Non-pigmented ciliary epithelial cell (primary cell): ENCODE measurements at regions not wholly inside any gene's neighbourhood (a gene's known extent, or its start where the extent isn't known, plus 50 kb on each side); places are given as distances from the start of the nearest gene placed in this dataset.
"Not testable (repeated sequence)": the region's sequence is repeated elsewhere in the genome, so short reads cannot be mapped to it uniquely, and the experiment has no call there.

Experiments
- DNase-seq: peaks from one replicate; pipeline ENCODE4 v3.0.0-alpha.2; 2010; ENCODE audit warnings: low read depth

- DNase-seq, result no peak
Measured at GRCh38 chr6:845101-845500, 152.2 kb upstream of the EXOC2 start.

- DNase-seq, result no peak
Measured at GRCh38 chr6:842141-842540, 149.2 kb upstream of the EXOC2 start.

DNA sequence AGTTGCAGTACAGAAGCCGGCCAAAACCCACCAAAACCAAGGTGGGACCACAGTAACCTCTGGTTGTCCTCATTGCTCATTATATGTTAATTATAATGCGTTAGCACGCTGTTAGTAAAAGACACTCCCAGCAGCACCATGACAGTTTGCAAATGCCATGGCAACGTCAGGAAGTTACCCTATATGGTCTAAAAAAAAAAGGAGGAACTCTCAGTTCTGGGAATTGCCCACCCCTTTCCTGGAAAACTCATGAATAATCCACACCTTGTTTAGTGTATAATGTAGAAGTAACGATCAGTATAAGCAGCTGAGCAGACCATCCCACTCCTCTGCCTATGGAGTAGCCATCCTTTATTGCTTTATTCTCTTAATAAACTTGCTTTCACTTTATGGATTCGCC is 148.6 kb upstream of the EXOC2 start:
- DNase-seq, result no peak

DNA sequence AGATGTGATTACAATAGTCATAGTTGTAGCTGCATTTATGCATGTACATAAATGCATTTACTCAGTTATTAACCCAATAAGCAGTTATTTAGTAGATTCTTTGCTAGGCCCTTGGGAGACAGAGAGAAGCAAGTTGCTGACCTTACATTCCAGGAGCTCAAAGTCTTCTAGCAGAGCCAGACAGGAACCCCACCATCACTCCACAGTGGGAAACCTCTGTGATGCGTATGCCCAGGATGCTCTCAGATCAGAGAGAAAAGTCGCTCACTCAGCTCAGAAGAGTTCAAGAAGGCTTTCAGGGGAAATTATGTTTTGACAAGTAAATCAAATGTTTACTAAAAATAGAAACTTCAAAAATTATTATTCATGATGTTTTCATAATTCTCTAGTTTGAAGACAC is 146.3 kb upstream of the EXOC2 start:
- no peak for DNase-seq

- no peak for DNase-seq
Measured at GRCh38 chr6:837380-837779, 144.4 kb upstream of the EXOC2 start.

- no peak for DNase-seq
Measured at GRCh38 chr6:836276-836853, 143.4 kb upstream of the EXOC2 start.

DNA sequence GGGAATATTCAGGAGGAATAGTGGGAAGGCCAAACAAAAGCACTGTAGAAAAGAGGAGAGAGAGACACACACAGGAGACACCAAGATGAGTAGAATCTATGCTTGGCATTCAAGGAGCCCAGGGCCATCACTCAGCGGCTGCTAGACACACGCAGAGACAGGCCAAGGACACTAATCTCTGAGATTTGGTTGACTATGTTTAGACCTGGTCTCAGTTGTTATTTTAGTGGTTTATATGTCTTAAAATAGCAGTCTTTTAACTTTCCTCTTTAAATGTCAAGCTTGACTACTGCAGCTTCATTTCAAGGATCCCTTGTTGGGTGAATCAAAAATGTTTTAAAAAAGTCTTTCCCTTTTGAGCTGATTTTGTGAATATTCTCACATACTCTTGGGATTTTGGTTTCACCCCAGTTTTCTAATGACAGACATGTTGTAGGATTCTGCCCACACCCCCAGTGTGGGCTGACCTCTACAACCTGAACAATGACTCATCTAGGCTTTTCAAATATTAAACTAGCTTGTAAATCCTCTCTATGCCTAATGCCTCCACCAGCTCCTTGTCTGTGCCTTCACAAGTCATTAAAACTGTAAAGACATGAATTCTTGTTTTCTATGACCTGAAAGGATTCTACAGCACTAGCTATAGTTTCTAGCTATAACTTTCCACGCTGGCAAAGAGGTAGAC is 142.7 kb upstream of the EXOC2 start:
- no peak for DNase-seq

GRCh38 chr6:834866-835265 is 141.9 kb upstream of the EXOC2 start:
- no peak for DNase-seq

GRCh38 chr6:834190-834589 is 141.3 kb upstream of the EXOC2 start:
- DNase-seq, result no peak

DNA sequence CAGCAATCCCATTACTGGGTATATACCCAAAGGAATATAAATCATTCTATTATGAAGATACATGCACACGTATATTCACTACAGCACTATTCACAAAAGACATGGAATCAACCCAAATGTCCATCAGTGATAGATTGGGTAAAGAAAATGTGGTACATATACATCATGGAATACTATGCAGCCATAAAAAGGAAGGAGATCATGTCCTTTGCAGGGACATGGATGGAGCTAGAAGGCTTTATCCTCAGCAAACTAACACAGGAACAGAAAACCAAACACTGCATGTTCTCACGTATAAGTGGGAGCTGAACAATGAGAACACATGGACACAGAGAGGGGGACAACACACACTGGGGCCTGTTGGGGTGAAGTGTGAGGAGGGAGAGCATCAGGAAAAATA is 139.9 kb upstream of the EXOC2 start:
- DNase-seq, result not testable (repeated sequence)

GRCh38 chr6:830667-831327 is 137.9 kb upstream of the EXOC2 start:
- DNase-seq, result no peak

- no peak for DNase-seq
Measured at GRCh38 chr6:829656-830055, 136.7 kb upstream of the EXOC2 start.

DNA sequence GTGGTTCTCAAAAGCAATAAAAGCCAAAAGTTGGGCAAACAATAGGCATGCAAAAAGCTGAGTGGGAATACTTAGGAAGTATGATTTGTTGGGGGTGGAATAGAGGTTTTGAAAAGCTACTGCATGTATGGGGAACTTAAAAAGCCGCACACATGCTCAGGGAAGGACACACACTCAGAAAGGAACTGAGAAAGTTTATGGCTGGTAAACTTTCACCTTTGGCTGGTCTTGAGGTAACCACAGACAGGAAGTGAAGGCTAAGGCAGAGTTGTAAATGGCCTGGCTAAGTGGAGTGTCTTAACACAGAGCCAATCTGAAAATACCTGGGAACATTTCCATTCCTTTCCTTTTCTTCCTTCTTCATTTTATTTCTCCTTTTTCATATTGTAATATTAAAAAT is 134.5 kb upstream of the EXOC2 start:
- no peak for DNase-seq

- DNase-seq, result no peak
Measured at GRCh38 chr6:819122-819521, 126.2 kb upstream of the EXOC2 start.

DNA sequence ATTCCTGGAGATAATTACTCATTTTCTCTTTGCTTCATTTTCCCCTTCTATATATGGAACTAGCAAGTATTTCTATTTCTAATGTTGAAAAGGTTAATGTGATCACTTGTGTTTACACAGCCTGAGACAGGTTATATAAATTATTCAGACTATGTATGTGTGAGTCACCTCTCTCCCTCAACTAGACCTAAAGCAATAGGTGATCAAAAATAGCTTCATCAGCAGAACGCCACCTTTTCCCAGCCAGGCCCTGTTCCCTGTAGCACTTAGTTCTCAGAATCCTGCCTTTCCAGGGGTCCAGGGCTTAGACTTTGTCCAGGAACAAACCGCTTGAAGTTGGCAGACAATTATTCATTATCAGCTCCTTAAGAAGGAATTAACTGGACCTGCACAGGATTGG is 125.3 kb upstream of the EXOC2 start:
- no peak for DNase-seq

- no peak for DNase-seq
Measured at GRCh38 chr6:816510-817084, 123.7 kb upstream of the EXOC2 start.

DNA sequence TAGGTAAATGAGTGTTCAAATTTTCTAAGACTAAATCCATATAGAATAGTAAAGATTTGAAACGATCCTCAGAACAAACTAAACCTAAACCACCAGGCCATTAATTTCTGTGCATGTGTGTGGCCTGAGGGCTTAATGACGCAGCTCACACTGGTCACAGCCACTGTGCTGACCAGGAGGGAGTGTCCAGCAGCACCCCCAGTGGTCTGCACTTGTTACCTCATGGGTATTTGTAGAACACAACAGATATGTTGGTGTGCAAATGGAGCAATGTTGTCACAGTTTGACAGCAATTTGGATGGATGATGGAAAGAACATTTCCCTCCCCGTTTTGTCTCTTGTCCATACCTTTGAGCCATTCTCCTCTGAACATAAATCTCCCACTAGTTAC is 122.4 kb upstream of the EXOC2 start:
- DNase-seq, result no peak

DNA sequence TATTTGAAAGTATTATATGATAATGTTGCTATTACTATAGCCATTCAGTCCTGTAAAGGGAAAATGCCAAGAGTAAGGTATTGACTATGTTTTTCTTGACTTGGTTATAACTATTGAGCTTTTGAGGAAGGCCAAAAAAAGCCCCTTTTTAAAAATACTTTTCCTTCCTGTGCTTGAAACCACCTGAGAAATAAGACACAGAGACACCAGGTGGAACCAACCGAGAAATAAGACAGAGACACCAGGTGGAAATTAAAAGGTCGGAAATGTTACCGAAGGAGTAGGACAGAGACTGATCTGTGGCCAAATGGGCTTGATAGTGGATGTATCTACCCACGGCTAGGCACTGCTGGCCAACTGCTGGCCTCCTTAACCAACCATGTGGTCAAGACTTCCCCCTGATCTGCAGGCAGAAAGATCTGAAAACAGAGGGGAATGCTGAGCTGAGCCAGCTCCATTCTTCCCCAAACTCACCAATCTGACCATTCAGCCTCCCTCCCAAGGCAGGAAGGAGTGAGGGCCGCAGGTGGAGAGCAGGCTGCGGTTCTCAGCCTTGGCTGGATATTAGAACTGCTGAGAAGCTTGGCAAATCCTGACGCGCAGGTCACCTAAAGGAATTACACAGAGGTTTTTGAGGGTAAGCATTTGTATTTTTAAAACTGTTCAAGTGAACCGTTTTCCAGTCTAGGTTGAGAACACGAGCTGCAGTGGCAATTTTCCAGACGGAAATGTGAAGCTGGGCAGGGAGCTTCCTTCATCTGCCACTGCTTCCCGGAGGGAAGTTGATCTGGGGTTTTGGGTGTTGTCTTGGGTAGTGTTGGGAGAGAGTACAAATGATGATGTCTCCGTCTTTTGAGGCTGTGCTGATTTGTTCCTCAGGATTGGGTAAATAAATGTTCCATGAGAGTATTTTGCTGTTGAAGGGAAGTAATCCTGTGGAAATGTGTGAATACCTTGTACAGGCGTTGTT is 121.7 kb upstream of the EXOC2 start:
- no peak for DNase-seq

DNA sequence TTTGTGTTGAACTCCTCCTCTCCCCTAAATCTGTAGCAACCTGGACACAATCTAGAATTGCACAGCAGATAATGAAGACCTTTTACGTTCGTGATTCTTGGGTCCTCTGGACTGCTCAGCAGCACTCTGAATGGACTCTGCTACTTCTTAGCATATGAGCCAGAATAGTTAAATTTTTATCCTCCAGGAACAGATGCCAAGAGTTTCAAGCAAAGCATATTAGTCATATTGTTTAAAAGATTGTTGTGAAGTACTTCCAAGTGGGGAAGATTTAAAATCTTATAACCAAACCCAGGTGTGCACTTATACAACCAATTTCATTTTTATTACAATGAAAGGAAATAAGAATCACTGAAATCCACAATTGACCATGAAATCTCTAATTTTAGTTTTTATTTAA is 118.9 kb upstream of the EXOC2 start:
- no peak for DNase-seq

- no peak for DNase-seq
Measured at GRCh38 chr6:811191-811590, 118.3 kb upstream of the EXOC2 start.

- no peak for DNase-seq
Measured at GRCh38 chr6:804771-805170, 111.8 kb upstream of the EXOC2 start.

GRCh38 chr6:804317-804716 is 111.4 kb upstream of the EXOC2 start:
- no peak for DNase-seq
